ENCODE measurements at regions not wholly inside any gene's neighbourhood (a gene's known extent, or its start where the extent isn't known, plus 50 kb on each side); places are given as distances from the start of the nearest gene placed in this dataset.
A peak's percentile ranks its signal among the peaks of the same experiment; 100 is the strongest.
"Not testable (repeated sequence)": the region's sequence is repeated elsewhere in the genome, so short reads cannot be mapped to it uniquely, and the experiment has no call there.

DNA sequence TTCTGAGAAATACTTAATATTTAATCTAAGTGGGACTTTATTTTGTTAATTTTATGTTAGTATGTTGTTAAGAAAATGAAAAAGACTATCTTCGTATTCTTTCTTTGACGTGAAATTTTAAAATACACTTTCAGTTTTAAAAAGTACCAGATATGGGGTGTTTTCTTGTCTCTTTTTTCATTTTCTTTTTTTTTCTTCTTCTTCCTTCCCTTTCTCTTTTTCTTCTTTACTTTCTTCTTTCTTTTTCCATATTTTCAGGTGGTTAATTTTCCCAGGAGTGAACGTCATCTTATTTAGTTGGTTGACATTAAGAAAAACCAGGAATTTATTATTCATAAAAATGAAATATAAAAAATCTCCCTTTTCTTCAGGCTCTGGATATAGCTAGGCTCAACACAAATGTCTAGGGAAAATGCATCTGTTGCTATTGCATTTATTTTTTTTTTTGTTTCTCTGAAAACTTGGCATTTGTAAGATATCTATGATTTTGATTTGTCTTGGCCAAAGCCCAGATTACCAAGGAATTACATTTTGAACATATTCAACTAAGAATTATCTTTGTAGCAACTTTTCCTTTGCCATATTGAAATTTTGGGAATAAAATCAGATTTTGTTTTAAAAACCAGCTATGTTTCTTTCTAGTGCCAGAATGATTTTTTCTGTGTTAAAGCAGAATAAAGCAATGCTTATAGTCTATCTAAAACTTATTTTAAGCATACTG is 241.3 kb upstream of the FOXP2 start:
- no peak for DNase-seq

DNA sequence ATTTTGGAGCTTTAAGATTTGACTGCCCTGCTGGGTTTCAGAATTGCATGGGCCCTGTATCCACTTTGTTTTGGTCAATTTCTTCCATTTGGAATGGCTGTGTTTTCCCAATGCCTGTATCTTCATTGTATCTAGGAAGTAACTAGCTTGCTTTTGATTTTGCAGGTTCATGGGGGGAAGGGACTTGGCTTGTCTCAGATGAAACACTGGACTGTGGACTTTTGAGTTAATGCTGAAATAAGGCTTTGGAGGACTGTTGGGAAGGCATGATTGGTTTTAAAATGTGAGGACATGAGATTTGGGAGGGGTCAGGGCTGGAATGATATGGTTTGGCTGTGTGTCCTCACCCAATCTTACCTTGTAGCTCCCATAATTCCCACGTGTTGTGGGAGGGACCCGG is 245.2 kb upstream of the FOXP2 start:
- DNase-seq: not testable (repeated sequence)

DNA sequence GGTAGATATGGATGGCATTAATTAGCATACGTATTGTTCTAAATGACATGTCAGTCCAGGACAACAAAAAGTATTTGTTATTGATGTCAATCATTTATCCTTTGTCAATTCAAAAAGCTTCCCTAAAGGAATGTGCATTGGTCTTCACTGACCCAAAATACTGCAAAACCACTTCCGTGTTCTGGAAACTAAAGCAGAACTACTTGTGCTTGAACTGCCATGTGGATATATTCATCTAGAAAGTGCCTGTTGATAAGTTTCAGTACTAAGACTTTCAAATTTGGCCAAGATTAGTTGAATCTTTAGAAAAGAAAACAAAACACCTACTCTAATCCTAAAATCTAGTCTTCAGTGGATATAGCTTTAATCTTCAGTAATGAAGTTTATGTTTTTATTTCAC is 242.1 kb upstream of the PPP1R3A start:
- no peak for DNase-seq

DNA sequence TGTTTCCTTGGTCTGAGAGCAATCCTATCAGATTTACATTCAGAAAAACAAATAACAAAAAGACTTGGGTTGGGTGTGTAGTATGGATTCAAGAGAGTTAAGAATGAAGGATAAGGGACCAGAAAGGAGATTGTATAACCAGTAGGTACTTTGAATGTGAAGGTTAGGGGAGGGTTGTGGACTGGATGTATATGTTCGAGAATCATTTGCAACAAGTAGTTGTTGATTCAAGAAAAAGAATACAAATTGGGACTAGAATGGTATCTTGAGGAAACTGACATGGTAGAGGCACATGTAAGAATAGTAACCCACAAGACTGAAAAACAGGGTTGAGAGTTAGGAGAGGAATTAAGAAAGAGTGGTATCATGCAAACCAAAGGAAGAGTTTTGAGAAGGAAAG is 240.0 kb upstream of the PPP1R3A start:
- DNase-seq: no peak

DNA sequence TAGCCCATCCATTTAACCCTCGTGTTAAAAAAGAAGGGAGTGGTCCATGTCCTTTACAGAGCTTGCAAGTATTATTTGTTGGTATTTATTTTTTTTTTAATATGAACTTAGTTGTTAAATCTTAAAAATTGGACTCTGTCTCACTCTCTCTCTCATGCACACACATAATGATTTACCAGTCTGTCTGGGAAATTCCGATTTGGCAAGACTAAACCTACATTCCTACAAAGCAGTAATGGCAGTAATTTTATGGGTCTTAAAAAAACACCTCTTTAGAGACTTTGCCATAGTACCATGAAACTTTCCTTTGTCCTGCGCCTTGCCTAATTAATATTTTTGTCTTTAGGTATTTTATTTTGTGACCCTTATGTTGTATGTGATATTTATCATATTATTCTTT is 239.5 kb upstream of the PPP1R3A start:
- no peak for DNase-seq

DNA sequence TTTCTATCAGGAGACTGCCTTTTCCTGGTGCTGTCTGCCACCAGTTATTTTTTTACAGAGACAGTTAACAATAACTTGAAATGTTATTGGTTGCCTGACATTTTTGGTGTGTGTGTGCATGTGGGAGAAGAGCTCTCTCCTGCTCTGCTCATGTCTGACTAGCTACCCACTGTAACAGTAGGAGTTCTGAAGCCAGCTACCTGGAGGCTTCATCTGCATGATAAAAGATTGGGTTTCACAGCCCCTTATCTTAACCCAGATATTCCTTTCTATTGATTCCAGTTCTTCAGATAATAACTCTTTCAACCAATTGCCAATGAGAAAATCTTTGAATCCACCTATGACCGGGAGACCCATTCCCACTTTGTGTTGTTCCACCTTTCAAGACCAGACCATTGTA is 237.4 kb upstream of the PPP1R3A start:
- no peak for DNase-seq

DNA sequence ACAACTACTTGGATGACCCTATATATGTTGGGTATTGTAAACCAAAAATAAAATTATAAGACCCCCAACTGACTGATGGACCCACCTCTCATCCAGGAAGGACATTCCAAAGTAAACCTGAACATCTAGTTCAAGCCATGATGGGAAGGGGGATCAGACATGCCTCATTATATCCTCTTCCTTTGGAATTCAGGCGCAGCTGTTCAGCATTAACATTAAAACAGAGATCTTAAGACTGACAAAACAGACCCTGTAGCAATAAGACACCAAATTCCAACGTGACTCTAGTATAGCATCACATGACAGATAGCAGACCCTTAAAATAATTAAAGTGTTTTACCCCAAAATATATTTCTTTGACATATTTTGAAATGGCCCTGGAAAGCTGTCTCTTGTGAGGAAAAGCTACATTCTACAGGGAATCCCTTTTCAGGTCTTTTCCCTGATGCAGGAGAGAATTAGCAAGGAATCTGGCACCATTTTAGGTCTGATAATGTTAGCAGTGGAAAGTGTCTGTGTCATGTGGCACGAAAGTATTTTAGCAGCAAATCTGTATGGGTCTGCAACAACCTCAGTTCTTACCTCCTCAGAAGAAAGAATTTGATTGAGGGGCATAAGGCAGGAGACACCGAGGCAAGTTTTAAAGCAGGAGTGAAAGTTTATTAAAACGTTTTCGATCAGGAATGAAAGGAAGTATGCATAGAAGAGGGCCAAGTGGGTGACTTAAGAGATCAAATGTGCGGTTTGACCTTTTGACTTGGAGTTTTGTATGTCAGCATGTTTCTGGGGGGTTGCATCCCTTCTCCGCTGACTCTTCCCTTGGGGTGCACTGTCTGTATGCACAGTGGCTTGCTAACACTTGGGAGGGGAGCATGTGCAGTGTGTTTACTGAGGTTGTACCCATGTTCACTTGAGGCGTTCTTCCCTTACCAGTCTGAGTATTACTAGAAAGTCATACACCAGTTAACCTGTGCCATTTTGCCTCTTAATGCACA is 236.6 kb upstream of the PPP1R3A start:
- no peak for DNase-seq

DNA sequence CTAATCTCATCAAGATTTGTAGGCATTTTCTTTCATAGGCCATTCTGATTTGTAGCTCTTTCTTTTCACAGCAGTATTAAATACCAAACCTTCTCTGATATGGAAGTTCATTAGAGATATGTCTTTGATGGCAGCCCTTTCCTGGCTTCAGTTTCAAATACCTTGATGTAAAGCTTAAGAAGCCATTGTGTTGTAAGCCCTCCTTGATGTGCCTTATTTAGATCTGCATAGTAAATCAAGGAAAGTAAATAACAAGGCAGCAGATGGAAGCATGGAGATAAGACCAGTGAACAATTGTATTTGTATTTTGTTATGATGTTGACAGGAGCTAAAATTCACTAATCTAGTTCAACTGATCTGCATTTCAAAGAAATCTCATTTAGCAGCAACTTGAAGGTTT is 234.9 kb upstream of the PPP1R3A start:
- no peak for DNase-seq

DNA sequence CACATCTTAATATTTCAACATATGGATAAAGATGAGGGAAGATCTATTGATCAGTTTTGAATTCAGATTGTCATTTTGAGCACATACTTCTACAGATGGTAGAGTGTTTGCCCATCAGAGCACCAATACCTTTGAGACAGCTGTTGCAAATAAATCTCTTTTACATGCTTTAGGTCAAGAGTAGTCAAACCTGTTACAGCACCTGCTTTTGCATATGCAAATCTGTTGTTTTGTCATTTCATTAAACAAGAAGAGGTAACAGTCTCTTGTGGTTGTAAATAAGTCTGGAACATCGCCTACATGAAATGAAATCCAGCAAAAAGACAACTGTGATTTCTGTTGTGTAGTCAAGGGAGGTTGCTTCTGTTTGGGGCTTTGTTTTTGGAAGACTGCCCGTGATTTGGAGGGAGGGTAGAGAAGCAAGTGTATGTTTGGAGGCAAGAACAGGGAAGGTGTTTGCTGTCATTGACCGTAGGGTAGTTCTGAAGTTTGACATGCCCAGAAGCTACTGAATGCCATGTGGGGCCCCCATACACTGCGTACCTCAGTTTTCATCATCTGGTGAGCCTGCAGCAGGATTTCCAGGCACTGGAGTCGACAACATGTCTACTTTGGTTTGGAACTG is 233.6 kb upstream of the PPP1R3A start:
- no peak for DNase-seq

DNA sequence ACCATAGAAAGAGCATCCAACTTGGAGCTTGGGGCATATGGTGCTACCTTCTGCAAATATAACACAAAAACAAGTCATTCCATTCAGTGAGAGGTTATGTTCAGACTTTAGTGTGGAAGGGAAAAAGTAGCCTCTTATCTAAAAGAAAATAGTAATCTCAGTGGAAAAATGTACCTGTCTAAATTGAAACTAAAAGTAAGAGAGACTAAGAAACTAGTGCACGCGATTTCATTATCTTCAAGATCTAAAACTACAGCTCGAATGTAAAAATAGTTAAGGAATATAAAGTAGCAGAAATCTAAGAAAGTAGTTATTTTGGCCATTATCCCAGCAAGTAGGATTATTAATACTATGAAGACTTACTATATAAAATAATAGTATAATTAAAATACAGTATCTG is 233.0 kb upstream of the PPP1R3A start:
- no peak for DNase-seq

DNA sequence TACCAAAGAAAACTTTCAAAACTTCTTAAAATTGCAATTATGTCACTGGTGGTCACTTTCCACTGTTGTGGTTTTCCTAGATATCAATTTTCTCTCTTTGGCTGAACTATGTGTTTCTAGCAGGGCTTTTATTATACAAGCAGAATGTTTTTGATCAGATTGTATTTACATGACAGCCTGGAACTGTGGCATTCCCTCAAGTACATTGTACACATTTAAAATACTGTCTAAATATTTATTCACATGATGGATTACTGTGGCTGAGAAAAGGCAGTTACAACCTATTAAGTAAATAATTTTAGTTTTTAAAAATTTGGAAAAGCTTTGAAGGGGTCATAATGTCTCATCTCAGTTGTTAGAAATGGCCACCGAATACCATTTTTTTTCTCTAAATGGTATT is 231.9 kb upstream of the PPP1R3A start:
- peak in 1 of 2 experiments; percentile 1 for DNase-seq

DNA sequence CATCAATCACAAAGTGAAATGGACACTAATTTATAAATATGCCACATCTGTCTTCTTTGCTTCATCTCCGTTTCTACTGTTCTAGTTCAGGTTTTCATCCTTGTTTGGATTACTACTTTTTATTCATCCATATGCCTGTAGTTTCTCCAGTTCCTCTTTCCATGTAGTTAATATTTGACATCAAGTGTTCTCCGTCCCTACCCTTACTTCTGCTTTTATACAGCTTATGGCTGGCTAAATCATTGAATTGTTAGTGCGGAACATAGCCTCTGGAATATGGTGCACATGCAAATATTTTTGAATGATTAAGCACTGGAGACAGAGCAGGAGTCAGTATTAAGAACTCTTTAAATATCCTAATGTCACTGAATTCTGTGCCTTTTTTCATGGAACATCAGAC is 230.0 kb upstream of the PPP1R3A start:
- no peak for DNase-seq

DNA sequence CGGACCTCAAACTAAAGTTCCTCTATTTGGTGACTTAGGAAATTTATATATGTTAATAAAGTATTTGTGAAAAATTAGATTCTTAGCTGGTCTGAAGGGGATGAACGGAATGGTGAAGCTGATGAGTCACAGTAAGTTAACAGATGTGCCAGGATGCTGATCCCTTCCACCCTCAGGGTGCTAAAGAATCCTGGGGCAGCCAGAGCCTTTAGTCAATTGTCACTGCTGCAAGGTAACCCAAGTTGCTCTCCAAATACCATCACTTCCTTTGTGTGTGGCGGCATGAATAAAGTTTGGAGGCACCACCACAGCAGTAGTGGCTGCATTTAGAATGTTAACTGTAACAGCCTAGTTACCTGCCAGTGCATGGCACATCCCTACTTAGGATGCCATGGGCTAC is 222.6 kb upstream of the PPP1R3A start:
- no peak for DNase-seq

DNA sequence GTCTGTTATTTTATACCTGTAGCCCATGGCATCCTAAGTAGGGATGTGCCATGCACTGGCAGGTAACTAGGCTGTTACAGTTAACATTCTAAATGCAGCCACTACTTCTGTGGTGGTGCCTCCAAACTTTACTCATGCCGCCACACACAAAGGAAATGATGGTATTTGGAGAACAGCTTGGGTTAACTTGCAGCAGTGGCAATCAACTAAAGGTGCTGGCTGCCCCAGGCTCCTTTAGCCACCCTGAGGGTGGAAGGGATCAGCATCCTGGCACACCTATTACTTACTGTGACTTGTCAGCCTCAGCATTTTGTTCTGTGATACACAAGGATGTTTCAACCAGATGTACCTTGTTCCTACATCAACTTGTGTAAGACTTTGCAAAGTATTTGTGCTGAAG is 221.8 kb upstream of the PPP1R3A start:
- no peak for DNase-seq

DNA sequence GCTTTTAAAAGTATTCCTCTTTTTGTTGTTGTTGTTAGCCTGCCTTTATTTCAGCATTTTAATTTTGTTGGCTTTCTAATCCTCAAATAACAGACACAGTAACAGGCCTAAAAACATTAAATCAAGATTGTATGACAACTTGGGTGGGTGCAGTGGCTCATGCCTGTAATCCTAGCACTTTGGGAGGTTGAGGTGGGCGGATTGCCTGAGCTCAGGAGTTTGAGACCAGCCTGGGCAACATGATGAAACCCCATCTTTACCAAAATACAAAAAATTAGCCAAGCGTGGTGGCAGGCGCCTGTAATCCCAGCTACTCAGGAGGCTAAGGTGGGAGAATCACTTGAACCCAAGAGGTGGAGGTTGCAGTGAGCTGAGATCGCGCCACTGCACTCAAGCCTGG is 220.9 kb upstream of the PPP1R3A start:
- DNase-seq: not testable (repeated sequence)

DNA sequence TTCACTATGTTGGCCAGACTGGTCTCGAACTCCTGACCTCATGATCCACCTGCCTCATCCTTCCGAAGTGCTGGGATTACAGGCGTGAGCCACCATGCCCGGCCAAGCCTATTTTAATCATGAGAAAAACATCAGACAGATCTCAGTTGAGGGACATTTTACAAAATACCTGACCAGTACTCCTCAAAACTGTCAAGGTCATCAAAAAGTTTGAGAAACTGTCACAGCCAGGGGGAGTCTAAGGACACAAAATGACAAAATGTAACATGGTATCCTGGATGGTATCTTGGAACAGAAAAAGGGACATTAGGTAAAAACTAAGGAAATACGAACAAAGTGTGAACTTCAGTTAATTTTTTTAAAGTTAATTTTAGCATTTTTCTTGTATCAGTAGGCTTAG is 219.8 kb upstream of the PPP1R3A start:
- DNase-seq: no peak

DNA sequence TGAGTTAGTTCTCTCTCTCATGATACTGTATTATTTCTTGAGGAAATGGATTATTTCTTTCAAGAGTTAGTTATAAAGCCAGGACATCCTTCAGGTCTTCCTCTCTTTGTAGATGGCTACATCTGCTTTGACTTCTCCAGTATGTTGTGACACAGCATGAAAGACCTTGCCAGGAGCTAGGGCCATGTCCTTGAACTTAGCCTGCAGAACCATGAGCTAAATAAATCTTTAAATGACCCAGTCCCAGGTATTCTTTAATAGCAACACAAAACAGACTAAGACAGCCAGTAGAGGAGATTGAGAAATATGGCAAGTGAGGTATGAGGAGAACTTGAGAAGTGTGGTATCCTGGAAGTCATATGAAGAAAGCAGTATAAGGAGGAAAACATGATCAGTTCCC is 214.9 kb upstream of the PPP1R3A start:
- DNase-seq: no peak

DNA sequence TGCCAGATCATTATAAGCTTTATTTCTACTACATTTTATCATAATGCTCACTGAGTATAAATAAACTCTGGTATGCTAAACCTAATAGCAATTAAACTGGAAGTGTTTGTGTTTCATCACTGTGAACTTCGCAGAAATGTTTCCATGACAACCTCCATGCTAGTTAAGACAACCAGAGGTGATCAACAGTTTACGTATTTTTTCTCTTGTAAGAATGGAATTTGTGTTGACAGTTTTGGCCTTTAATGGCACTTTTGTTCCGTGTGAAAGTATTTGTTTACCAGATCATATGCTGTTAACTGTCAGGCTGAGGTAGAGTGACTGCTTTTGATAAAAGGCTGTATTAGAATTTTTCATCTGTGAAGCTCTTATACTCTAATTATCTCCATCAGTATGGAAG is 212.1 kb upstream of the PPP1R3A start:
- DNase-seq: no peak

DNA sequence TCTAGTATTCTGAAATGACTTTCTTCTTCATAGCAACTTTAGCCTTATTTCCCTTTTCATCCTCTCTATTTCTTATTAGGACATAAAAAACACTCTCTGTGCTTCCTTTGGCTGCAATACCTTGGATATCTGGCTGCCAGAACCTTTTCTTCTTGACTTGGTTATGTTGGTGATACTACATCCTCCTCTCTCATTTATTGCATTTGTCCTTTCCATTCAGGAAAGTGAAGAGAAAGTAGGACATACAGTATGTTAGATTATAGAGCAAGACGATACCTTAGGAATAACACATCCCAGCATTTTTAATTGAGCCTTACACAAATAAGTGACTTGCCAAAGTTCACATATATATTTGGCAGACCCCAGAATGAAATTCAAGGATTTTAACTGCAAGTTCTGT is 210.1 kb upstream of the PPP1R3A start:
- no peak for DNase-seq

DNA sequence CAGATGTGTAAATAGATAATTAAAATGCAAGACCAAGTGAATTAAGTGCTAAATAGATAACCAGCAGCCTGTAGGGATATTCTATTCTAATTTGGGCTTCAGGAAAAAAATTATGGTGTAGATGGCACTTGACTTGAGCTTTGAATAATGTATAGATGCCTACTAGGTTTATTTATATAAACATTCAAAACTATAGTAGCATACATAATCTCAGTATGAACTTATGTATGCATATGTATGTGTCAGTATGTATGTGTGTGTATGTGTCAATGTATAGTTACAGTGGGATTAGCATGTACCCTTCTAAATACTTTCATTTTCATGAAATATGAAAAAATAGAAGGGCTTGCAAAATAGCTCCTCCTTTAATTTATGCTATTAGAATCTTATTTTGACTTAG is 207.3 kb upstream of the PPP1R3A start:
- DNase-seq: no peak

DNA sequence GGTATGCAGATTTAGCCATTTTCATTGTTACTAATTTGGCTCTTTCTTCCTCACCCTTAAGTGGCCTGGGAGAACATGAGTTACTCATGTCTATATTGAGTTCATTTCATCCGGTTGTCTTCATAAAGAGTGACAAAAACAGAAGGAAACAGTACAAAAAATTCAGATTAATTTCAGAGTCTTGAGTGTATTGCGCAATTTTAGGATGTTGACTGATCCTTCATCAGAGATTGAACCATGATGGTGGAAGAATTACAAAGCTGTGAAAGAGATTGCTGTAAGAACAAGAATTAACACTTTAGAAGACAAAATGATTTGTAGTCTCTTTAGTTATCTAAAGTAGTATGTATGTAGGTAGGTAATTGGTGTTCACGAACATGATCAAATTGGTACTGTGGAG is 194.0 kb upstream of the PPP1R3A start:
- no peak for DNase-seq

DNA sequence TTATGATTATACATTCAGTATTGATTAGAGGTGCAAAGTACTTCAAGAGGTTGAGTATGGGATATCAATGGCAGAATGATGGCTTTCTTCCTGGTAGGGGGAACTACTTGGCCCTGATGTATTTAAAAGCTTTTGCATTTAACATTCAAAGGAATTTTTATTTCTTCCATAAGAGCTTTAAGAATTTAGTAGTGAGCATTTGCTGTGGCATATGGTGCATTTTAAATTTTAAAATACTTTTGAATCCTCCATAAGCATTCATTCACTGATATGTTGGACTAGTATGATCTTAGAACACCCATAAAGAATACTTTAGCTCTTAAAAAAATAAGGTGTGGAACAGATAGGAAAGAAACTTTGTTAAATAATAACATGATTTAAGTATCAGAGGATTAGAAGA is 191.9 kb upstream of the PPP1R3A start:
- no peak for DNase-seq

DNA sequence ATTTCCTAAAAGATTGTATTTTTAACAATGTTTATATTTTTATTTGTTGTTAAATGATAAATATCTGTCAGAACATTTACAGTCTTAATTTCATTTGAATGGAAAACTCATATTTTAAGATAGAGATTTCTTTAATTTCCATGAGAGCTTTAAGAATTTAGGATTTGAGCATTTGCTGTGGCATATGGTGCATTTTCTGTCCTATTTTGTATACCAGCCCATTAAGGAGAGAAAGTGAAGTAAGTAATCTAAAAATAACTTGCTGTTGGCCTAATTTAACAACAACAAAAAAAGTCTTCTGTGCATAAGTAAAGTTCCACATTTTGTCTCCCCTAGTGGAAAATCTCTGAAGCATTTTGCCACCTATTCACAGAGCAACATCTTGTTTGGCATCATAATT is 190.9 kb upstream of the PPP1R3A start:
- no peak for DNase-seq

DNA sequence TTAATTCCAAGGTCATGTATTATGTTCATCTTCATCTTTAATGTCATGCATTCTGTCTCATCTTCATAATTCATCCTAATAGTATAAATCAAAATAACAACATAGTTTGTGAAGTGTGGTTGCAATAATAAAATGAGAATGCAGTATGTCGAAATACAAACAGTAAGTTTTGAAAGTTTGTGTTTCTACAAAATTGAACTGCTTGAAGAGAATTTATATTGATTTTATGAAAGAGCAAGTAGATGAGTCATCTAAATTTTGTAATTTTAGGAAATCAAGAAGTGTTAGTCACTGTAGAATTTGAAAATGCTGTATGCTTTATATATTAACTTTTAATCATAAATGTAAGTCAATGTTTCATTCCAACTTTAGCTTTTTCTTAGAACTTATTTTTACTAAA is 190.5 kb upstream of the PPP1R3A start:
- DNase-seq: no peak

All from NCI-H1930 (cell line).